ENCODE measurements at regions not wholly inside any gene's neighbourhood (a gene's known extent, or its start where the extent isn't known, plus 50 kb on each side); places are given as distances from the start of the nearest gene placed in this dataset.

- DNase-seq: no peak
Measured at GRCh38 chr6:134706806-134707205, 243.1 kb downstream of the ALDH8A1 start.

GRCh38 chr6:134706153-134706552, 243.7 kb downstream of the ALDH8A1 start:
- no peak for DNase-seq

DNA sequence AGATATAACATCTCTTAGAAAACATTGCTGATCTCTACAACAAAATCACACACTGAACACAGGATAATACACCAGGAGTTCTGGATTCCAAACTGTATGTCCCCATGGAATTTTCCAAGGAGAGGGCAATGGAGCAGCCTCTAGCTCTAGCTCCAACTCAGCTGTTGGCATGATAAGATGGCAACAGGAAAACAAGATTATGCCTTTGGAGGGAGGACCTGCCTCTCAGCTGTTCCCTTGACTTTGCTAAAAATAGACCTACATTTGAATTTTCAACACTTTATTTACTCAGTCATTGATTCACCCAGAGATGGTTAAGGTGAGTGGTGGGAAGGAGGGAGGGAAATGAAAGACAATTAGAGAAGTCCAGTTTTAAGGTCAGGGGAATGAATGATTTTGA, 246.7 kb downstream of the ALDH8A1 start:
- DNase-seq: peak; percentile 37

- no peak for DNase-seq
Measured at GRCh38 chr6:134702279-134702678, 247.6 kb downstream of the ALDH8A1 start.

DNA sequence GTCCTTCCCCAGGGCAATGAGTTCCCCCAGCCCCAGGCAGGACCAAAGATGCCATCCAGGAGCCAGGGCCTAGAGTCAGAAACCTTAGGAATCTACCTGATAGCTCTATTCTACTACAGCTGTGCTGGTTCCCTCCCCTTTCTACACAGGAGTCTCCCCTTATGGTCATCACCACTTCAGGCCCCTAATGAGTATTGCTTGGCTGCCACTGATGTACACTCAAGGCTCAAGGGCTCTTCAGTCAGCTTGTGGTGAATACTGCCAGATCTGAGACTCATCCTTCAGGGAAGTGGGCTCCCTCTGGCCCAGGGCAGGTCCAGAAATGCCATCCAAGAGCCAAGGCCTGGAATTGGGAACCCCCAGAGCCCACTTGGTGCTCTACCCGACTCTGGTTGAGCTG, 248.6 kb downstream of the ALDH8A1 start:
- DNase-seq: no peak

DNA sequence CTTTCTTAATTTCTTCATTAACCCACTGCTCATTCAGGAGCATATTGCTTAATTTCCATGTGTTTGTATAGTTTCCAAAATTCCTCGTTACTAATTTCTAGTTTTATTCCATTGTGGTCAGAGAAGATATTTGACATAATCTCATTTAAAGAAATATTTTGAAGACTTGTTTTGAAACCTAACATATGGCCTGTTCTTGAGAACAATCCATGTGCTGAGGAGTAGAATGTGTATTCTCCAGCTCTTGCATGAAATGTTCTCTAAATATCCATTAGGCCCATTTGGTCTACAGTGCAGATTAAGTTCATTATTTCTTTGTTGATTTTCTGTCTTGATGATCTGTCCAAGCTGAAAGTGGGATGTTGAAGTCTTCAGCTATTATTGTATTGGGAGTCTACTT, 251.7 kb downstream of the ALDH8A1 start:
- DNase-seq: no peak

DNA sequence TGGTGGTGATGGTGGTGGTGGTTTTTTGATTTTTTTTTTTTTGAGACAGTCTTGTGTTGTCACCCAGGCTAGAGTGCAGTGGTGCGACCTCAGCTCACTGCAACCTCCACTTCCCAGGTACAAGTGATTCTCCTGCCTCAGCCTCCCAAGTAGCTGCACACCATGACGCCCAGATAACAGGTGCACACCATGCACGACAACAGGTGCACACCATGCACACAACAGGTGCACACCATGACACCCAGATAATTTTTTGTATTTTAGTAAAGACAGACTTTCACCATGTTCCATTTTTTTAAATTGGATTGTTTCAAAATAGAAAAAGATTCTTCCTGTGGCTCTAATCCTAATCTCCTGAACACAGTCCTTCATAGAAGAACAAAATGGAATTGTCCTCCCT, 257.9 kb downstream of the ALDH8A1 start:
- no peak for DNase-seq

DNA sequence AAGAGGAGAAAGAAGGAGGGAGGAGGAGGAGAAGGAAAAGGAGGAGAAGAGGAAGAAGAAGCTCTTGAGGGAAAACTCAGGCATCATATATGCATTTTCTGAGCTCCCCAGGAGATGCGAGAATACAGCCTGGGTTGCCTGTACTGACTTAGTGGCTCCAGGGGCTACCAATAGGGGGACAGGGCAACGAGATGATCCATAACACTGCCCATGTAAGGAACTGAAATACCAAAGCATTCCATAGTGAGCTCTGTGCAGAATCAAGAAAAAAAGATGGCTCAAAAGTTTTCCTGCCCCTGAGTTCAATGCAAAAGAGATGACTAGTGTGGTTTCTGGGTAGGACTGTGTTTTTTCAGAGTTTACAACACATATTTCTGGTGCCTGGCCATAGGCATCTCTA, 258.7 kb downstream of the ALDH8A1 start:
- DNase-seq: no peak

DNA sequence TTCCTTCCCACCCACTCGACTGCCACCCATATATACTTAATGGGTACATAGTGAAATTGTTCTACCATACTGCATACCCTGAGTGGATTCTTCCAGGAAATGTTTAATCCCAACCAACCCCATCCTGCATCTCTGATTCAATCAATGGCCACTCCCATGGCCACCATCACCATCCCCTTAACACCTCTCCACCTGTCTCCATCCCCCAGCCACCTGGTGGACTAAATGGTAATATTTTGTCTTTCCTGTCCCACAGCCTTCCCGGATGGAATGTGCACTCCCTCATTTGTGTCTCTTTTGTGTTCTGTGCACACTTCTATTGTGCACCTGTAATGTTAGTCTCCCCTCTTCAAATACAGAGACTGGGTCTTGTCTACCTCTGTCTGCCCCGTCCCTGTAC, 259.9 kb downstream of the ALDH8A1 start:
- no peak for DNase-seq

DNA sequence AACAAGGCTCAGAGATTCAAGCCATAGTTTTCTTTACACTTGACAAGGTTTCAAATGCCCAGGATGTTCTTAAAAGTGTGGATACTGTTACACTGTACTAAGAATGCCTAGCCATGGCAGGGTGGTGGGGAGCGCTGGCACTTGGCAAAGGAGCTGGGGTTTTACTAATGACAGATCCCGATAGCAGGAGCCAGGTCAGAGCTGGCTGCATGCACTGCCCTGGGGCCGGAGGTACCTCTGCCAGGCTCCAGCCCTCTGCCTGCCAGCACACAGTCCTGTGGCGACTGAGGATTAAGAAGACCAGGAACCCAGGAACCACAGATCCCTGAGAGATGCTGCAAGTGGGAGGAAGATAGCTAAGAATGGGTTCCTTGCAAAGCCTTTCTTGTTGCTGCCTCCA, 260.3 kb downstream of the ALDH8A1 start:
- no peak for DNase-seq

DNA sequence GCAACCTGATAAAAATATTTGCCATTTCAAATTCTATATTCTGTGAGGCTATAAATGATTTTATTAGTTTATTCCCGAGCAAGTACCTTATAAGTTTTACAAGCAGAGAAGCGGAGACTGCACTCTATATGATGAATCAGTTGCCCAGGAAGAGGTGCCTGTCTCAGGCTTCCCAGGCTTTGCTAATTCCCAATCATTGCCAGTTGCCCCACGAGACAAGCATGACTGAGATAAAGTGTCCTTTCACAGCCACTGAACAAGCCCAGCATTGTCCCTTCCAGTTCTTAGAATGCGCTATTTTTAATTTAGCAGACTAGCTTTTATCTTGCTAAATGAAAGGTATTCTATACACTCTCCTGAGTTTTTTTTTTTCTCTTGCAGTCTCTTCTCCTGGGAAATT, 260.7 kb downstream of the ALDH8A1 start:
- no peak for DNase-seq

- DNase-seq: no peak
Measured at GRCh38 chr6:134686071-134686470, 263.8 kb downstream of the ALDH8A1 start.

DNA sequence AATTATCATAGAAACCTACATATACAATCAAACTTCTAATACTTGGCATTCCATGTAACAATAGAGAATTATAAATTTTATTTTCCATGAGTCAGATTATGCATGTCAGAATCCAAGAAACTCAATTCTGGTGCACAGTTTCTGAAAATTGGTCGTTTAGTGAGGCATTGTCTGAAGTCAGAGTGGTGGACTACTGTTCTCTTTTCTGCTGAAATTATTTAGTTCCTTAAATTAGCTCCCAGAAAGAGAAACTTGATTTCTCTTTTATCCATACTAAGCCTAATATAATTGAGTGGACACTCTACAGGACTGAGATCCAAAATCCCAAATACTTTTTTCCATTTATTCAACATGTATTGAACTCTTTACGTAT, 265.5 kb downstream of the ALDH8A1 start:
- DNase-seq: no peak

DNA sequence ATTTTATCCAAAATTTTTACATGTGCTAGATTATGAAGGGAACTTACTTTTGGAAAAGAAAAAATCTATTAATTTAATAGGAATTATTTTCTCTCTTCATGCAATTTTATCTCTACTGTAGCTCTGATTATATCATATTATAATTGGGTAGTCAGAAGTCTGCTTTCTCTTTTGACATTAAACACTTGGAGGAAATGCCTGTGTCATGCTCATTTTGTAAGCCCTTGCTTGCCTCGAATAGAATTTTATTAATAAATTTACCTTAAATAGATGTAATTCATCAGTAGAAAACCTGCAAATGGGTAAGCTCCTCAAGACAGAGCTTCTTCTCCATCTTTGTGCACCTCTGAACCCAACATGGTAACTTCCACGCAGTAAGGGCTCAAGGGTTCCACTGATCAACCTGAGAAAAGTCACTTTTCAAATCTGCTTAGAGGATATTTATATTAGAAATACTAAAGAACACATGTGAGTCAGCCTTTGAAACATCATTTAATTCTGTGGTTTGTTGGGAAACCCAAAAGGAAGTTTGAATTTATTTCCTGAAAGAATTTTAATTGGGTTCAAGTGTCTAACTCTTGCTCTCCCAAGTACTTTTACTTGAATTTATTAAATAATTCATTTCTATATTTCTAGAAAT, 266.0 kb downstream of the ALDH8A1 start:
- DNase-seq: no peak

GRCh38 chr6:134680433-134680832, 269.5 kb downstream of the ALDH8A1 start:
- no peak for DNase-seq

- no peak for DNase-seq
Measured at GRCh38 chr6:134680021-134680420, 269.9 kb downstream of the ALDH8A1 start.

- no peak for DNase-seq
Measured at GRCh38 chr6:134678436-134678889, 271.4 kb downstream of the ALDH8A1 start.

DNA sequence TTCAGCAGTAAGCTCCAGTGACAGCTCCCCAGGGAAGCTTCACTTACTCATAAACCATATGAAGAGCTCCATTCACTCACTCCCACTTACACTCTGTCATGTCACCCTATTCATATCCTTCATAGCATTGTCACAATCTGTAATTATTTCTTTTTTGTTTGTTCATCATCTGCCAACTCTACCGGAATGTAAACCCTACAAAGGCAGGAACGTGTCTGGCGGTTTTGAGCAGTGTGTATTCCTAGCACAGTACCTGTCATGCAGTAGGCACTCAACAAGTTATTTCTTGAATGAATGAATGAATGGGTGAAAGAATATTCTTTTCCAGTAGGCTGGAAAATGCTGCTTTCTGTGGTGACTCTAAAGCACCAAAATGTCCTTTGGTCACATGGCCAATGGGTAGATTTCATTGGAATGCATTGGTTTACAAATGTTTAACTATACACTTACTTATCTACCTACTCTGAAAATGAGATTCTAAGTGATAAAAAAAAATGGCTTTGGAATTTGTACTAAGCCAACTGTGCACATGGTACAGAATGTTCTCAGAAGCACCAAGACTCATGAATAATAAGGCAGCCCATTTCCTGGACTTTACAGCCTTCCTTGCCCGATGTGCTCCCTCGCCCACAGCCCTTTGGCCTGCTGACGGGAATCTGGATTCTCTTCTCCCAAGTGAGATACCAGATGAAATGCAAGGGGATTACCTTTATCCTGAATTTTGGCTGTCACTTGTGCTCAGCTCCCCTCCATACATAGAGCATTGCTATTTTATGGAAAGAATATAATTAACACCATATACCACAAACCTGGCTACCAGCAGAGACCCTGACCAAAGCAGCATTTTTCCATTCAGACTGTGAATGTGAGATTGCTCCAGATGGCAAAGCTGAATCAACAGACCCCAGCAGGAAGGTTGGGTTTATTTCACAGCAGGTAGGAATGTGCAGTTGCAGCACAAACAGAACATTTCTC, 273.3 kb downstream of the ALDH8A1 start:
- DNase-seq: peak; percentile 21

- no peak for DNase-seq
Measured at GRCh38 chr6:134675110-134676054, 274.5 kb downstream of the ALDH8A1 start.

GRCh38 chr6:134674562-134674961, 275.3 kb downstream of the ALDH8A1 start:
- DNase-seq: no peak

DNA sequence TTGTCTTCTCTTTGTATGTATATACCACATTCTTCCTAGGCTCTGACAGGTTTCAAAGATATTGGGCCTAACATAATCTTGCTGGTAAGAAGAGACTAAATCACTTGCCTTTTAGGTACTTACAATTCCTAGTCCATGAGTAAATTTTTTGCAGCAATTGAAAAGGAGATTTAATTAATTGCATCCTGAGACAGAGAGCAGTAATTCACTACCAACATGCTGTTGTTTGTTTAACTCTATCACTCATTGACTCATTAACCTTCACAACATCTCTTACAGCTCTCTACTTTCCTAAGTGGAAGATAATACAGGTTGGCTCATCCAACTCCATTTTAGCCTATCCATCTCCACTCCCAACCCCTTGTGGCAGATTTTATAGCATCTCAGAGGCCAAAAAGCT, 280.4 kb downstream of the ALDH8A1 start:
- DNase-seq: no peak

DNA sequence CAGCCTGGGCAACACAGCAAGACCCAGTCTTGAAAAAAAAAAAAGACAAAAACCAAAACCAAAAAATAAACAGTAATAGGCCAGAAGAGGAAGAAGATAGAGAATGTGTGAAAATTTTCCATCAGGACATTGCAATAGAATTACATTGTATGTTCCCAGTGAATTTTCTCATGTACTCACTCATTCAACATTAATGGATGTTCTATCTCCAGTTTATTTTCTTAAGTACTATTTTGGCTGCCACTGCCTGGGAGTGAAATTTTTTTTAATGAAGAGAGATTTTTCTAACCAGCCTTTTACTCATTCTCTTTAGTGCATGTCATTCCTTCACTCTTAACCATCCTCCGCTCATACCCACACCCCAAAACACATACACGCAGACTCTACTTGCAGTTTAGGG, 282.8 kb downstream of the ALDH8A1 start:
- DNase-seq: no peak

GRCh38 chr6:134666125-134666524, 283.8 kb downstream of the ALDH8A1 start:
- DNase-seq: no peak

Measured in NCI-H82 (cell line).